SK-N-SH (cell line): ENCODE measurements at regions not wholly inside any gene's neighbourhood (a gene's known extent, or its start where the extent isn't known, plus 50 kb on each side); places are given as distances from the start of the nearest gene placed in this dataset.

Experiments
- CTCF ChIA-PET: fragments of 300-600, 350-600 bp; formaldehyde crosslinking; extraction: SDS; loops from one replicate; lab custom pipeline; 2021; lab: Yijun Ruan, JAX
- POLR2A ChIA-PET: fragments of 350-600 bp; sonication (Branson Sonifier 250); formaldehyde crosslinking; extraction: SDS; loops from one replicate; lab custom pipeline; 2020; ENCODE audit warnings: antibody characterized with exemption, inconsistent platforms; lab: Yijun Ruan, JAX
- DNase-seq: peaks from one replicate; pipeline ENCODE4 v3.0.0; 2012
- H2AFZ ChIP-seq: fragments of 200-600 bp; sonication (generic); 2 replicates; pipeline ENCODE4 v1.8.1; 2016; ENCODE audit warnings: antibody characterized with exemption, mild to moderate bottlenecking, low read depth
- H3F3A ChIP-seq: fragments of 200-600 bp; sonication (generic); replicated peaks from 2 replicates; pipeline ENCODE3; 2016; ENCODE audit warnings: antibody characterized with exemption, mild to moderate bottlenecking; ENCODE audit not compliant: insufficient read depth
- H3K27ac ChIP-seq, 2 experiments: fragments of 200-500 bp in 1 of 2; fragments of 200-600 bp in 1 of 2; sonication (Bioruptor generic) in 1 of 2; sonication (generic), shearing (Covaris generic) in 1 of 2; 2 replicates each; pipeline versions ENCODE4 v1.5.1 to v1.6.1; 2014 to 2016; ENCODE audit warnings: low read depth in 2 of 2, inconsistent platforms in 1 of 2, low read length in 1 of 2, mild to moderate bottlenecking in 1 of 2, mixed read lengths in 1 of 2
- H3K27me3 ChIP-seq: fragments of 200-600 bp; sonication (generic), shearing (Covaris generic); 2 replicates; pipeline ENCODE4 v1.6.1; 2016; ENCODE audit warnings: mixed run types; ENCODE audit not compliant: insufficient read depth
- H3K36me3 ChIP-seq, 2 experiments: fragments of 200-500 bp in 1 of 2; fragments of 200-600 bp in 1 of 2; sonication (Bioruptor generic) in 1 of 2; sonication (generic) in 1 of 2; replicated peaks in 1 of 2; 2 replicates each; pipeline versions ENCODE3 to v1.5.1; 2014 to 2016; ENCODE audit warnings: low read length in 1 of 2, mild to moderate bottlenecking in 1 of 2; ENCODE audit not compliant: insufficient read depth in 2 of 2, control insufficient read depth in 1 of 2
- H3K4me1 ChIP-seq, 2 experiments: fragments of 200-500 bp in 1 of 2; fragments of 200-600 bp in 1 of 2; sonication (Bioruptor generic) in 1 of 2; sonication (generic), shearing (Covaris generic) in 1 of 2; 2 replicates each; pipeline versions ENCODE4 v1.5.1 to v1.6.1; 2014 to 2016; ENCODE audit warnings: low read depth in 1 of 2, low read length in 1 of 2, mixed run types in 1 of 2; ENCODE audit not compliant: insufficient read depth in 2 of 2, control insufficient read depth in 1 of 2
- H3K4me2 ChIP-seq: fragments of 200-600 bp; sonication (generic), shearing (Covaris generic); 2 replicates; pipeline ENCODE4 v1.6.1; 2017; ENCODE audit warnings: mixed run types
- H3K4me3 ChIP-seq, 2 experiments: fragments of 200-500 bp in 1 of 2; fragments of 200-600 bp in 1 of 2; sonication (Bioruptor generic) in 1 of 2; sonication (generic), shearing (Covaris generic) in 1 of 2; 2 replicates each; pipeline versions ENCODE4 v1.5.1 to v1.8.1; 2014 to 2016; ENCODE audit warnings: low read depth in 2 of 2, inconsistent platforms in 1 of 2, low read length in 1 of 2, mild to moderate bottlenecking in 1 of 2, mixed read lengths in 1 of 2, moderate library complexity in 1 of 2
- H3K79me2 ChIP-seq: fragments of 200-600 bp; sonication (generic); 2 replicates; pipeline ENCODE4 v1.8.1; 2017; ENCODE audit warnings: mild to moderate bottlenecking; ENCODE audit not compliant: insufficient read depth
- H3K9ac ChIP-seq: fragments of 200-600 bp; sonication (generic); 2 replicates; pipeline ENCODE4 v1.6.1; 2017; ENCODE audit warnings: mixed run types
- H3K9me2 ChIP-seq: fragments of 200-600 bp; sonication (generic); 2 replicates; pipeline ENCODE4 v1.6.1; 2017; ENCODE audit warnings: mixed run types
- H3K9me3 ChIP-seq: fragments of 200-600 bp; sonication (generic); 2 replicates; pipeline ENCODE4 v1.6.1; 2017; ENCODE audit warnings: mixed run types, mild to moderate bottlenecking, moderate library complexity
- H4K20me1 ChIP-seq: fragments of 200-600 bp; sonication (generic); 2 replicates; pipeline ENCODE4 v1.6.1; 2017; ENCODE audit warnings: mild to moderate bottlenecking, mixed run types; ENCODE audit not compliant: insufficient read depth
- ELF1 ChIP-seq: IDR thresholded peaks from 2 replicates; pipeline ENCODE4 v1.4.0; 2012
- EZH2phosphoT487 ChIP-seq: fragments of 200-600 bp; sonication (generic); IDR thresholded peaks from 2 replicates; pipeline ENCODE4 v1.6.1; 2017; ENCODE audit warnings: low read depth, mixed run types, mild to moderate bottlenecking, antibody characterized with exemption, moderate library complexity, borderline replicate concordance
- FOSL2 ChIP-seq: IDR thresholded peaks from 2 replicates; pipeline ENCODE4 v1.4.0; 2012; ENCODE audit warnings: low read depth, mild to moderate bottlenecking, moderate library complexity, borderline replicate concordance
- FOXJ3 ChIP-seq: sonication (generic); formaldehyde crosslinking; IDR thresholded peaks from 2 replicates; pipeline ENCODE4 v1.5.1; 2020; ENCODE audit warnings: mild to moderate bottlenecking, missing genetic modification reagents
- JUND ChIP-seq: IDR thresholded peaks from 2 replicates; pipeline ENCODE4 v1.4.0; 2012
- MXI1 ChIP-seq: IDR thresholded peaks from 2 replicates; pipeline ENCODE4 v1.6.1; 2012; ENCODE audit warnings: mild to moderate bottlenecking, low read depth, low read length, improper control_type of control experiment
- NRF1 ChIP-seq: IDR thresholded peaks from 2 replicates; pipeline ENCODE4 v1.6.1; 2012; ENCODE audit warnings: low read depth, mild to moderate bottlenecking, low read length
- RCOR1 ChIP-seq: fragments of 150-350 bp; IDR thresholded peaks from 2 replicates; pipeline ENCODE4 v1.6.1; 2017; ENCODE audit warnings: antibody characterized with exemption, low read length
- RFX5 ChIP-seq: IDR thresholded peaks from 2 replicates; pipeline ENCODE4 v1.6.1; 2012; ENCODE audit warnings: mild to moderate bottlenecking, improper control_type of control experiment, low read length
- SIN3A ChIP-seq: IDR thresholded peaks from 2 replicates; pipeline ENCODE4 v1.6.1; 2012; ENCODE audit warnings: low read depth, mild to moderate bottlenecking, low read length, moderate library complexity, borderline replicate concordance
- TAF1 ChIP-seq: IDR thresholded peaks from 2 replicates; pipeline ENCODE4 v1.6.1; 2012; ENCODE audit warnings: low read depth, mild to moderate bottlenecking, low read length, moderate library complexity, borderline replicate concordance
- TCF12 ChIP-seq: IDR thresholded peaks from 2 replicates; pipeline ENCODE4 v1.4.0; 2012
- TEAD4 ChIP-seq: IDR thresholded peaks from 2 replicates; pipeline ENCODE4 v1.4.0; 2012; ENCODE audit warnings: mild to moderate bottlenecking, borderline replicate concordance; ENCODE audit not compliant: insufficient read depth
- YY1 ChIP-seq: IDR thresholded peaks from 2 replicates; pipeline ENCODE4 v1.4.0; 2012; ENCODE audit warnings: low read depth, mild to moderate bottlenecking
- WGBS: methylation state at CpG from one replicate; pipeline ENCODE4 v1.1.6; 2017; ENCODE audit warnings: low lambda C conversion rate; 5-methylcytosine and 5-hydroxymethylcytosine counted together
- TF ChIP-seq, protein P1 (sequence below): IDR thresholded peaks from 2 replicates; pipeline ENCODE4 v1.6.1; 2012; ENCODE audit warnings: mild to moderate bottlenecking, low read depth, low read length, moderate library complexity
- TF ChIP-seq, protein P2 (sequence below): IDR thresholded peaks from 2 replicates; pipeline ENCODE4; 2012
- TF ChIP-seq, protein P3 (sequence below): IDR thresholded peaks from 2 replicates; pipeline ENCODE4 v1.4.0; 2012; ENCODE audit warnings: low read depth, borderline replicate concordance

DNA sequence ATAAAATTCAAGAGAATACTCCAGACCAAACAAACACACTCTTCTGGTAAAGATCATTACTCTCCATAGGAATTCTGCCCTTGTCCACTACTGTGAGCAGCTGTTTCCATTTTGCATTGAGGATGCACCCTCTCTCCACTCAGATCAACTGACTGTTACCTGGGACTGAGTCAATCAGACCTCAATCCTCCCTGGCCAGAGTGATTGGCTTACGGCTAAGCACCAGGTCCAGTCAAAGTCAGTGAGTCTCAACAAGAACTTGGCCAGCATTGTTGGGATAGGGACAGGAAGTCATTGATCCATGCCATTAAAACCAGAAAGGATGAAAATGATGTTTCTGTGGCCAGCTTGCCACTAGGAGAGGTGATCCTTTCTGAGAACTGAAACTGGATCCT lies 79.7 kb downstream of the WNT5A start:
- Histone ChIP-seq H4K20me1 (no peaks in the 10 kb centered on the region), H3K27me3 (no peaks in the 10 kb centered on the region), H3K4me3 (no peak overlapping the region), H3K9me2 (no peaks in the 10 kb centered on the region), H3F3A (peaks cover 20% of the 10 kb centered on the region), H3K79me2 (no peaks in the 10 kb centered on the region), H3K36me3 (peaks cover 0 to 4% of the 10 kb centered on the region in 2 experiments), H3K9ac (no peak overlapping the region; the same call in 1 of the 2 replicates), H3K27ac (peak overlapping the region in 1 of 2 experiments; percentile 79; a peak in 2 of 4 replicates), H2AFZ (no peak overlapping the region), H3K4me1 (peaks cover 0 to 13% of the 10 kb centered on the region in 2 experiments; a peak in 1 of 4 replicates), H3K4me2 (no peak overlapping the region), H3K9me3 (peaks cover 8% of the 10 kb centered on the region; the same call in 1 of the 2 replicates)
- 78% methylated on average over 1 of the region's 1 CpG for WGBS
- POLR2A ChIA-PET = no interaction called here
- DNase-seq = no peak
- TF ChIP-seq RCOR1 (no peak), YY1 (no peak), ELF1 (no peak), TCF12 (no peak), TEAD4 (no peak), SIN3A (no peak), JUND (no peak), FOXJ3 (no peak), TAF1 (no peak), EZH2phosphoT487 (no peak), MXI1 (no peak), NRF1 (no peak), RFX5 (no peak), FOSL2 (no peak)
- TF ChIP-seq, protein P1, sequence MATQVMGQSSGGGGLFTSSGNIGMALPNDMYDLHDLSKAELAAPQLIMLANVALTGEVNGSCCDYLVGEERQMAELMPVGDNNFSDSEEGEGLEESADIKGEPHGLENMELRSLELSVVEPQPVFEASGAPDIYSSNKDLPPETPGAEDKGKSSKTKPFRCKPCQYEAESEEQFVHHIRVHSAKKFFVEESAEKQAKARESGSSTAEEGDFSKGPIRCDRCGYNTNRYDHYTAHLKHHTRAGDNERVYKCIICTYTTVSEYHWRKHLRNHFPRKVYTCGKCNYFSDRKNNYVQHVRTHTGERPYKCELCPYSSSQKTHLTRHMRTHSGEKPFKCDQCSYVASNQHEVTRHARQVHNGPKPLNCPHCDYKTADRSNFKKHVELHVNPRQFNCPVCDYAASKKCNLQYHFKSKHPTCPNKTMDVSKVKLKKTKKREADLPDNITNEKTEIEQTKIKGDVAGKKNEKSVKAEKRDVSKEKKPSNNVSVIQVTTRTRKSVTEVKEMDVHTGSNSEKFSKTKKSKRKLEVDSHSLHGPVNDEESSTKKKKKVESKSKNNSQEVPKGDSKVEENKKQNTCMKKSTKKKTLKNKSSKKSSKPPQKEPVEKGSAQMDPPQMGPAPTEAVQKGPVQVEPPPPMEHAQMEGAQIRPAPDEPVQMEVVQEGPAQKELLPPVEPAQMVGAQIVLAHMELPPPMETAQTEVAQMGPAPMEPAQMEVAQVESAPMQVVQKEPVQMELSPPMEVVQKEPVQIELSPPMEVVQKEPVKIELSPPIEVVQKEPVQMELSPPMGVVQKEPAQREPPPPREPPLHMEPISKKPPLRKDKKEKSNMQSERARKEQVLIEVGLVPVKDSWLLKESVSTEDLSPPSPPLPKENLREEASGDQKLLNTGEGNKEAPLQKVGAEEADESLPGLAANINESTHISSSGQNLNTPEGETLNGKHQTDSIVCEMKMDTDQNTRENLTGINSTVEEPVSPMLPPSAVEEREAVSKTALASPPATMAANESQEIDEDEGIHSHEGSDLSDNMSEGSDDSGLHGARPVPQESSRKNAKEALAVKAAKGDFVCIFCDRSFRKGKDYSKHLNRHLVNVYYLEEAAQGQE = no peak
- TF ChIP-seq, protein P2, sequence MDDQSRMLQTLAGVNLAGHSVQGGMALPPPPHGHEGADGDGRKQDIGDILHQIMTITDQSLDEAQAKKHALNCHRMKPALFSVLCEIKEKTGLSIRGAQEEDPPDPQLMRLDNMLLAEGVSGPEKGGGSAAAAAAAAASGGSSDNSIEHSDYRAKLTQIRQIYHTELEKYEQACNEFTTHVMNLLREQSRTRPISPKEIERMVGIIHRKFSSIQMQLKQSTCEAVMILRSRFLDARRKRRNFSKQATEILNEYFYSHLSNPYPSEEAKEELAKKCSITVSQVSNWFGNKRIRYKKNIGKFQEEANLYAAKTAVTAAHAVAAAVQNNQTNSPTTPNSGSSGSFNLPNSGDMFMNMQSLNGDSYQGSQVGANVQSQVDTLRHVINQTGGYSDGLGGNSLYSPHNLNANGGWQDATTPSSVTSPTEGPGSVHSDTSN = no peak
- TF ChIP-seq, protein P3, sequence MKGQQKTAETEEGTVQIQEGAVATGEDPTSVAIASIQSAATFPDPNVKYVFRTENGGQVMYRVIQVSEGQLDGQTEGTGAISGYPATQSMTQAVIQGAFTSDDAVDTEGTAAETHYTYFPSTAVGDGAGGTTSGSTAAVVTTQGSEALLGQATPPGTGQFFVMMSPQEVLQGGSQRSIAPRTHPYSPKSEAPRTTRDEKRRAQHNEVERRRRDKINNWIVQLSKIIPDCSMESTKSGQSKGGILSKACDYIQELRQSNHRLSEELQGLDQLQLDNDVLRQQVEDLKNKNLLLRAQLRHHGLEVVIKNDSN = no peak
- CTCF ChIA-PET = no interaction called here
